GM21528 (cell line): ENCODE measurements at regions not wholly inside any gene's neighbourhood (a gene's known extent, or its start where the extent isn't known, plus 50 kb on each side); places are given as distances from the start of the nearest gene placed in this dataset.

ENCODE experiments used
- ATAC-seq: cut with Tn5 transposase; IDR thresholded peaks from one replicate; pipeline ENCODE4 v1.9.1; 2021; ENCODE audit warnings: mild to moderate bottlenecking, moderate library complexity; ENCODE audit not compliant: unreplicated experiment, low FRiP score

GRCh38 chr2:38509947-38510326 lies 92.8 kb downstream of the HNRNPLL start:
- no peak for ATAC-seq

DNA sequence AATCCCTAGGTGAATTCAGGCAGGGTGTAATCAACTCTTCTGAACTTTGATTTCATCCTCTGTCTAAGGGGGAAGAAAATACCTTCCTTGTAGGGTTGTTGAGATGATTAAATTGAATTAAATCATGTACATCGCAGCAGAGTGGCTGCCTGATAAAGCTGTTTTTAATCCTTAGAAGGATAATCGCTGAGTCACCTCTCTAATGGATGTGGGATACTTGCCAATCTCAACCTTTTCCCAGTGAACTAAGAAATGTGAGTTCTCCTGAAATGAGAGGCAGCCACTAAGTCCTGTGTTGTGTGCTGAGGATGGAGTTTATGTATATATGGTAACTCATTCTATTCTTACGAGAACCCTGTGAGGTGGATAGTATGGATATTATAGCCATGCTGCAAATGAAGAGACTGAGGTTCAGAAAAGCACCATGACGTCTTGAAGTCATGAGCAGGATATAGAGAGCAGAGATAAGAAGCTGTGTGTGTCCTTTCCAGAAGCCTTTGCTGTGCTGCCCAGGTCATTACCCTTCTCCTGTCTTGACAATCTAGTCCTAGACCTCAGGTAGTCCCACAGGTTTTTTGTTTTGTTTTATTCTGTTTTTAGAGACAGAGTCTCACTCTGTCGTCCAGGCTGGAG lies 93.3 kb downstream of the HNRNPLL start:
- no peak for ATAC-seq

- no peak for ATAC-seq
Observed at GRCh38 chr2:38508311-38509039, 94.3 kb downstream of the HNRNPLL start.

DNA sequence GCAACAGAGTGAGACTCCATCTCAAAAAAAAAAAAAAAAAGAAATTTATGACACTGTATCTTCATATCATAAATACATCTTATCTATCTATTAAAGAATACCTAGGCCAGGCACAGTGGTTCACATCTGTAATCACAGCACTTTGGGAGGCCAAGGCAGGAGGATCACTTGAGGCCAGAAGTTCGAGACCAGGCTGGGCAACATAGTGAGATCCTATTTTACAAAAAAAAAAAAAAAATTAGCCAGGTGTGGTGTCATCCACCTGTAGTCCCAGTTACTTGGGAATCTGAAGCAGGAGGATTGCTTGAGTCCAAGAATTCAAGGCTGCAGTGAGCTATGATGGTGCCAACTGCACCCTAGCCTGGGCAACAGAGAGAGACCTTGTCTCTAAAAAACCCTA lies 95.0 kb downstream of the HNRNPLL start:
- ATAC-seq = no peak

GRCh38 chr2:38505779-38506178 lies 96.9 kb downstream of the HNRNPLL start:
- ATAC-seq = no peak

- ATAC-seq = no peak
Observed at GRCh38 chr2:38504169-38504568, 98.6 kb downstream of the HNRNPLL start.

DNA sequence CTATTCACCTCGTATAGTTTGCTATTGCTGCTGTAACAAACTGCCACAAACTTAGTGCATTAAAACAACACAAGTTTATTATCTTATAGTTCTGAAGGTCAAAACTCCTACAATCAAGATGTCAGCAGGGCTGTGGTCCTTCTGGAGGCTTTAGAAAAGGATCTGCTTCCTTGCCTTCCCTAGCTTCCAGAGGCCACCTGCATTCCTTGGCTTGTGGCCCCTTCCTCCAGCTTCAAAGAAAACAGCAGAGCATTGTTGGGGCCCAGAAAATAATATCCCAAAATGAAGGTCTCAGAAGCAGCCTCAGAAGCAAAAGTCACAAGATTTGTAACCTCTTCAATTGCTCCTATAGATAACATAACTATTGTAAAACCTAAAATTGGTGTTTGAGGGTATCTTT lies 100.6 kb downstream of the HNRNPLL start:
- no peak for ATAC-seq

- no peak for ATAC-seq
Observed at GRCh38 chr2:38500283-38500634, 102.5 kb downstream of the HNRNPLL start.

- no peak for ATAC-seq
Observed at GRCh38 chr2:38499548-38500282, 103.0 kb downstream of the HNRNPLL start.

DNA sequence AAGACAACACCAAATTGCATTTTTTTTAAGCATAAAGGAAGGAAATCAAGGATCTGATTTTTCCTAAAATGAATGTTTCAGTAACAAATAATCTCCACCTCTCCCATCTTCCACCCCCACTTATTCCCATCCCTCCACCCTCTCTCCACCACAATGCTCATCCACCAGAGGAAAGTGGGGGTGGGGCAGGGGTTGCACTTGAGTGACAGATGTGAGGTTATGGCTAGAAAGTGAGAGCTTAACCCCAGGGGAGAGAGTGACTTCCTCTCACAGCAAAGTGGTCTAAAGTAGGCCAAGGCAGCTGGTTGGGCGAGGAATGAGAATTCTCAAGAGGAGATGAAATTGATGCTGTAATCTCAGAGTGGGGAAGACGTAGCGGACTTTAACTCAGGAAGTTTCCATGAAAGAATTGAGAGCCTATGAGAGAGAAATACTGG lies 104.7 kb downstream of the HNRNPLL start:
- no peak for ATAC-seq

- ATAC-seq = no peak
Observed at GRCh38 chr2:38497670-38498037, 105.1 kb downstream of the HNRNPLL start.

GRCh38 chr2:38496927-38497669 lies 105.6 kb downstream of the HNRNPLL start:
- ATAC-seq = no peak

DNA sequence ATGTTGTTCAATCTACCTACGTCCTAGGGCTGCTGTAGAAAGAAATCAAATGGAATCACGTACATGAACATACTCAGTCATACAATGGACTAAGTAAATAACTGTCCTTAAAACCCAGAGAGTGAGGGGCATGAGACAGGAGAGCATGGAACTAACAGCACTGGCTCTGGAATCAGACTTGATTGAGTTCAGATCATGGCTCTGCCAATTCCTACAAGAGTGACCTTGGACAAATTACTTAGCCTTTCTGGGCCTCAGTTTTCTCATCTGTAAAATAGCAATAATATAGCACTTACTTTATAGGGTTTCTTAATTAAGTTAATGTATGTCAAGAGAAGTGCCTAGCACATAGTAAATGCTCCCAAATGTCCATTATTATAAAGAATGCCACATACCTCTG lies 106.8 kb downstream of the HNRNPLL start:
- no peak for ATAC-seq

DNA sequence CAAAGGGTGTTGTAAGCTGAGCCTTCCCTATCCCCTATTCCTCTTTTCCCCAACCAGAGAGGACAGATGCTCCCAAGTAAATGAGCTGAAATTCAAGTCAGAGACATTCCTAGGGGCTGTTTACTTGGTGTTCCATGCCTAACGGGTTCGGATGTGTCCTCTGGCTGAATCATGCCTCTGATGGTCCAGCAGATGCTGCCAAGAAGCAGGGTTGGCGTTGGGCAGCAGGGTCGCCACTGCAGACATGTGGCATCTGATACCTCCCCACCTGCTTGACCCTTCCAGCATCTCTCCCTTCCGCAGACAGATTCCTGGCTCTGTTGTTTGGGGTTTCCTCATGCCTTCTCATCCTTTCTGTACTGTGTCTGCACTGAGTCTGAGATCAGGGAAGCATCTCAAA lies 108.3 kb downstream of the HNRNPLL start:
- no peak for ATAC-seq

GRCh38 chr2:38492042-38492615 lies 110.6 kb downstream of the HNRNPLL start:
- no peak for ATAC-seq

DNA sequence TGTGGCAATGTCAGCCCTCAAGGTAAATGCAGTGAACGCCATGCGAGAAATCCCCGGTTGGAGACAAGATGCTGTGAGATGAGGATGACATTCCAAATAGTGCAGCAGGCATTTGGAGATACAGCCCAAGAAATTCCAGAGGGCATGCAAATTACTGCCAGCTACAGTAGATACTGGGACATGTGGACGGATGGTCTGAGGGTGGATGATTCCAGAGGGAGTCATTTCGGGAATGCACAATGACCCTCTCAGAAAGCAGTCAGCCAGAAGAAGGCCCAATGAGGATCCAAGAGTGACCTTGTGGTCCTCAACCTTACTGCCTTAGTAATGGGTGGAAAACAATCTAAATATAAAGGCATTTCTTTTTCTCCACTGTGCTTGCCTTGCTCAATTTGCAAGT lies 111.3 kb downstream of the HNRNPLL start:
- ATAC-seq = no peak

GRCh38 chr2:38489846-38490245 lies 112.8 kb upstream of the ATL2 start:
- ATAC-seq = no peak

- no peak for ATAC-seq
Observed at GRCh38 chr2:38487852-38488251, 110.8 kb upstream of the ATL2 start.

- ATAC-seq = no peak
Observed at GRCh38 chr2:38486213-38487026, 109.3 kb upstream of the ATL2 start.

- ATAC-seq = peak; percentile 85
Observed at GRCh38 chr2:38485734-38486133, 108.7 kb upstream of the ATL2 start.
